SK-N-SH (cell line): ENCODE measurements at regions not wholly inside any gene's neighbourhood (a gene's known extent, or its start where the extent isn't known, plus 50 kb on each side); places are given as distances from the start of the nearest gene placed in this dataset.

Experiments used
- CTCF ChIA-PET: fragments of 300-600, 350-600 bp; formaldehyde crosslinking; extraction: SDS; loops from one replicate; lab custom pipeline; 2021; lab: Yijun Ruan, JAX
- POLR2A ChIA-PET: fragments of 350-600 bp; sonication (Branson Sonifier 250); formaldehyde crosslinking; extraction: SDS; loops from one replicate; lab custom pipeline; 2020; ENCODE audit warnings: antibody characterized with exemption, inconsistent platforms; lab: Yijun Ruan, JAX
- DNase-seq: peaks from one replicate; pipeline ENCODE4 v3.0.0; 2012
- H2AFZ ChIP-seq: fragments of 200-600 bp; sonication (generic); 2 replicates; pipeline ENCODE4 v1.8.1; 2016; ENCODE audit warnings: antibody characterized with exemption, mild to moderate bottlenecking, low read depth
- H3F3A ChIP-seq: fragments of 200-600 bp; sonication (generic); replicated peaks from 2 replicates; pipeline ENCODE3; 2016; ENCODE audit warnings: antibody characterized with exemption, mild to moderate bottlenecking; ENCODE audit not compliant: insufficient read depth
- H3K27ac ChIP-seq, 2 experiments: fragments of 200-500 bp in 1 of 2; fragments of 200-600 bp in 1 of 2; sonication (Bioruptor generic) in 1 of 2; sonication (generic), shearing (Covaris generic) in 1 of 2; 2 replicates each; pipeline versions ENCODE4 v1.5.1 to v1.6.1; 2014 to 2016; ENCODE audit warnings: low read depth in 2 of 2, inconsistent platforms in 1 of 2, low read length in 1 of 2, mild to moderate bottlenecking in 1 of 2, mixed read lengths in 1 of 2
- H3K27me3 ChIP-seq: fragments of 200-600 bp; sonication (generic), shearing (Covaris generic); 2 replicates; pipeline ENCODE4 v1.6.1; 2016; ENCODE audit warnings: mixed run types; ENCODE audit not compliant: insufficient read depth
- H3K36me3 ChIP-seq, 2 experiments: fragments of 200-500 bp in 1 of 2; fragments of 200-600 bp in 1 of 2; sonication (Bioruptor generic) in 1 of 2; sonication (generic) in 1 of 2; replicated peaks in 1 of 2; 2 replicates each; pipeline versions ENCODE3 to v1.5.1; 2014 to 2016; ENCODE audit warnings: low read length in 1 of 2, mild to moderate bottlenecking in 1 of 2; ENCODE audit not compliant: insufficient read depth in 2 of 2, control insufficient read depth in 1 of 2
- H3K4me1 ChIP-seq, 2 experiments: fragments of 200-500 bp in 1 of 2; fragments of 200-600 bp in 1 of 2; sonication (Bioruptor generic) in 1 of 2; sonication (generic), shearing (Covaris generic) in 1 of 2; 2 replicates each; pipeline versions ENCODE4 v1.5.1 to v1.6.1; 2014 to 2016; ENCODE audit warnings: low read depth in 1 of 2, low read length in 1 of 2, mixed run types in 1 of 2; ENCODE audit not compliant: insufficient read depth in 2 of 2, control insufficient read depth in 1 of 2
- H3K4me2 ChIP-seq: fragments of 200-600 bp; sonication (generic), shearing (Covaris generic); 2 replicates; pipeline ENCODE4 v1.6.1; 2017; ENCODE audit warnings: mixed run types
- H3K4me3 ChIP-seq, 2 experiments: fragments of 200-500 bp in 1 of 2; fragments of 200-600 bp in 1 of 2; sonication (Bioruptor generic) in 1 of 2; sonication (generic), shearing (Covaris generic) in 1 of 2; 2 replicates each; pipeline versions ENCODE4 v1.5.1 to v1.8.1; 2014 to 2016; ENCODE audit warnings: low read depth in 2 of 2, inconsistent platforms in 1 of 2, low read length in 1 of 2, mild to moderate bottlenecking in 1 of 2, mixed read lengths in 1 of 2, moderate library complexity in 1 of 2
- H3K79me2 ChIP-seq: fragments of 200-600 bp; sonication (generic); 2 replicates; pipeline ENCODE4 v1.8.1; 2017; ENCODE audit warnings: mild to moderate bottlenecking; ENCODE audit not compliant: insufficient read depth
- H3K9ac ChIP-seq: fragments of 200-600 bp; sonication (generic); 2 replicates; pipeline ENCODE4 v1.6.1; 2017; ENCODE audit warnings: mixed run types
- H3K9me2 ChIP-seq: fragments of 200-600 bp; sonication (generic); 2 replicates; pipeline ENCODE4 v1.6.1; 2017; ENCODE audit warnings: mixed run types
- H3K9me3 ChIP-seq: fragments of 200-600 bp; sonication (generic); 2 replicates; pipeline ENCODE4 v1.6.1; 2017; ENCODE audit warnings: mixed run types, mild to moderate bottlenecking, moderate library complexity
- H4K20me1 ChIP-seq: fragments of 200-600 bp; sonication (generic); 2 replicates; pipeline ENCODE4 v1.6.1; 2017; ENCODE audit warnings: mild to moderate bottlenecking, mixed run types; ENCODE audit not compliant: insufficient read depth
- CHD2 ChIP-seq: fragments of 150-350 bp; IDR thresholded peaks from 2 replicates; pipeline ENCODE4 v1.6.1; 2018; ENCODE audit warnings: low read length; ENCODE audit not compliant: partially characterized antibody
- EZH2phosphoT487 ChIP-seq: fragments of 200-600 bp; sonication (generic); IDR thresholded peaks from 2 replicates; pipeline ENCODE4 v1.6.1; 2017; ENCODE audit warnings: low read depth, mixed run types, mild to moderate bottlenecking, antibody characterized with exemption, moderate library complexity, borderline replicate concordance
- FOXJ3 ChIP-seq: sonication (generic); formaldehyde crosslinking; IDR thresholded peaks from 2 replicates; pipeline ENCODE4 v1.5.1; 2020; ENCODE audit warnings: mild to moderate bottlenecking, missing genetic modification reagents
- GATA2 ChIP-seq: sonication (generic); formaldehyde crosslinking; IDR thresholded peaks from 2 replicates; pipeline ENCODE4 v1.5.0; 2020; ENCODE audit warnings: mild to moderate bottlenecking, missing genetic modification reagents
- IRF3 ChIP-seq: fragments of 150-350 bp; IDR thresholded peaks from 2 replicates; pipeline ENCODE4 v1.6.1; 2016; ENCODE audit warnings: mild to moderate bottlenecking, low read depth, low read length
- PBX3 ChIP-seq: IDR thresholded peaks from 2 replicates; pipeline ENCODE4; 2012
- REST ChIP-seq: IDR thresholded peaks from 2 replicates; pipeline ENCODE4 v1.6.1; 2012; ENCODE audit warnings: mild to moderate bottlenecking, low read depth, low read length, moderate library complexity
- RFX5 ChIP-seq: IDR thresholded peaks from 2 replicates; pipeline ENCODE4 v1.6.1; 2012; ENCODE audit warnings: mild to moderate bottlenecking, improper control_type of control experiment, low read length
- SIN3A ChIP-seq: IDR thresholded peaks from 2 replicates; pipeline ENCODE4 v1.6.1; 2012; ENCODE audit warnings: low read depth, mild to moderate bottlenecking, low read length, moderate library complexity, borderline replicate concordance
- SMC3 ChIP-seq: IDR thresholded peaks from 2 replicates; pipeline ENCODE4 v1.6.1; 2012; ENCODE audit warnings: low read depth, low read length, improper control_type of control experiment
- TEAD4 ChIP-seq: IDR thresholded peaks from 2 replicates; pipeline ENCODE4 v1.4.0; 2012; ENCODE audit warnings: mild to moderate bottlenecking, borderline replicate concordance; ENCODE audit not compliant: insufficient read depth
- USF1 ChIP-seq: IDR thresholded peaks from 2 replicates; pipeline ENCODE4 v1.4.0; 2012; ENCODE audit warnings: low read depth, borderline replicate concordance
- USF2 ChIP-seq: fragments of 150-350 bp; IDR thresholded peaks from 2 replicates; pipeline ENCODE4 v1.6.1; 2017; ENCODE audit warnings: antibody characterized with exemption, low read length, low read depth, borderline replicate concordance
- WGBS: methylation state at CpG from one replicate; pipeline ENCODE4 v1.1.6; 2017; ENCODE audit warnings: low lambda C conversion rate; 5-methylcytosine and 5-hydroxymethylcytosine counted together

- ChIA-PET POLR2A (no interaction called here), CTCF (no interaction called here)
- H3K9ac ChIP-seq: no peak overlapping the region
- WGBS: under 1% methylated on average over 2 of the region's 2 CpGs
- no peaks in the 10 kb centered on the region for H3K36me3 ChIP-seq
- no peaks in the 10 kb centered on the region for H3F3A ChIP-seq
- H3K4me3 ChIP-seq: no peak overlapping the region
- TF ChIP-seq PBX3 (no peak), SIN3A (no peak), RFX5 (no peak), TEAD4 (no peak), SMC3 (no peak), USF2 (no peak), USF1 (no peak), EZH2phosphoT487 (no peak), GATA2 (CRISPR knock-in tag) (no peak), FOXJ3 (no peak)
- no peaks in the 10 kb centered on the region for H3K9me2 ChIP-seq
- no peaks in the 10 kb centered on the region for H4K20me1 ChIP-seq
- H3K9me3 ChIP-seq: no peaks in the 10 kb centered on the region
- H3K79me2 ChIP-seq: no peaks in the 10 kb centered on the region
- H3K4me1 ChIP-seq: no peaks in the 10 kb centered on the region; a peak in 1 of 4 replicates
- DNase-seq: no peak
- H2AFZ ChIP-seq: no peak overlapping the region
- no peaks in the 10 kb centered on the region; the same call in 1 of the 2 replicates for H3K27me3 ChIP-seq
- H3K27ac ChIP-seq: no peak overlapping the region
- no peak overlapping the region for H3K4me2 ChIP-seq
Measured at GRCh38 chr7:21020667-21021066, 234.0 kb upstream of the SP8 start.

GRCh38 chr7:21023841-21024484 is 237.3 kb upstream of the SP8 start:
- ChIA-PET CTCF (interaction anchor here (0.7 kb wide), 1 partner anchor 49 kb away, joined by 3 read pairs; no protein-coding TSS in a partner anchor), POLR2A (no interaction called here)
- Histone ChIP-seq H3K4me1 (no peaks in the 10 kb centered on the region; a peak in 1 of 4 replicates), H3K27ac (no peak overlapping the region), H3K9me2 (no peaks in the 10 kb centered on the region), H3K36me3 (no peaks in the 10 kb centered on the region), H3K9ac (no peak overlapping the region), H2AFZ (no peak overlapping the region), H4K20me1 (no peaks in the 10 kb centered on the region), H3K4me3 (no peak overlapping the region), H3K79me2 (no peaks in the 10 kb centered on the region), H3K27me3 (peaks cover 8% of the 10 kb centered on the region; the same call in 1 of the 2 replicates), H3K9me3 (no peaks in the 10 kb centered on the region), H3K4me2 (no peak overlapping the region), H3F3A (no peaks in the 10 kb centered on the region)
- no peak for DNase-seq
- WGBS: 3% methylated on average over 6 of the region's 6 CpGs
- TF ChIP-seq SMC3 (no peak), REST (no peak), CHD2 (no peak), RFX5 (no peak), IRF3 (no peak)
